Ecto neural progenitor cell (in vitro differentiated cells): ENCODE measurements at regions not wholly inside any gene's neighbourhood (a gene's known extent, or its start where the extent isn't known, plus 50 kb on each side); places are given as distances from the start of the nearest gene placed in this dataset.

Experiments
- DNase-seq: peaks from one replicate; pipeline ENCODE4 v3.0.0-alpha.2; 2018; ENCODE audit warnings: low spot score

GRCh38 chr18:45268583-45268982 lies 346.7 kb upstream of the SLC14A2 start:
- DNase-seq = no peak

- DNase-seq = no peak
Observed at GRCh38 chr18:45270289-45270771, 344.9 kb upstream of the SLC14A2 start.

GRCh38 chr18:45274026-45274425 lies 341.2 kb upstream of the SLC14A2 start:
- no peak for DNase-seq

- DNase-seq = no peak
Observed at GRCh38 chr18:45275367-45276113, 339.7 kb upstream of the SLC14A2 start.

- no peak for DNase-seq
Observed at GRCh38 chr18:45276878-45277277, 338.4 kb upstream of the SLC14A2 start.

- no peak for DNase-seq
Observed at GRCh38 chr18:45277908-45278307, 337.4 kb upstream of the SLC14A2 start.

GRCh38 chr18:45280481-45281276 lies 334.6 kb upstream of the SLC14A2 start:
- no peak for DNase-seq

GRCh38 chr18:45282101-45282812 lies 333.0 kb upstream of the SLC14A2 start:
- DNase-seq = no peak

GRCh38 chr18:45284174-45284573 lies 331.1 kb upstream of the SLC14A2 start:
- DNase-seq = no peak

GRCh38 chr18:45284851-45285250 lies 330.4 kb upstream of the SLC14A2 start:
- no peak for DNase-seq

GRCh38 chr18:45285251-45285650 lies 330.0 kb upstream of the SLC14A2 start:
- no peak for DNase-seq

- no peak for DNase-seq
Observed at GRCh38 chr18:45286431-45286830, 328.8 kb upstream of the SLC14A2 start.

GRCh38 chr18:45287531-45287930 lies 327.7 kb upstream of the SLC14A2 start:
- DNase-seq = no peak

- no peak for DNase-seq
Observed at GRCh38 chr18:45290364-45290763, 324.9 kb upstream of the SLC14A2 start.

- no peak for DNase-seq
Observed at GRCh38 chr18:45291621-45292615, 323.4 kb upstream of the SLC14A2 start.

GRCh38 chr18:45295388-45295787 lies 319.9 kb upstream of the SLC14A2 start:
- DNase-seq = no peak

GRCh38 chr18:45298986-45299385 lies 316.3 kb upstream of the SLC14A2 start:
- no peak for DNase-seq

- DNase-seq = no peak
Observed at GRCh38 chr18:45303026-45303425, 312.2 kb upstream of the SLC14A2 start.

GRCh38 chr18:45304558-45304957 lies 310.7 kb upstream of the SLC14A2 start:
- DNase-seq = no peak

- no peak for DNase-seq
Observed at GRCh38 chr18:45312555-45313126, 302.6 kb upstream of the SLC14A2 start.

GRCh38 chr18:45316127-45316526 lies 299.1 kb upstream of the SLC14A2 start:
- DNase-seq = no peak
